Fibroblast of mammary gland (primary cell): ENCODE measurements at regions not wholly inside any gene's neighbourhood (a gene's known extent, or its start where the extent isn't known, plus 50 kb on each side); places are given as distances from the start of the nearest gene placed in this dataset.

ENCODE experiments used
- DNase-seq: peaks from one replicate; pipeline ENCODE4 v3.0.0-alpha.2; 2010; ENCODE audit warnings: low read depth
- H3K4me3 ChIP-seq: 2 replicates; pipeline ENCODE4 v1.5.1; 2011; ENCODE audit warnings: low read depth, mild to moderate bottlenecking, low read length, moderate library complexity; ENCODE audit not compliant: control insufficient read depth
- CTCF ChIP-seq: conservative IDR thresholded peaks from 2 replicates; pipeline ENCODE4 v1.5.1; 2011; ENCODE audit warnings: low read depth, low read length, inconsistent platforms; ENCODE audit not compliant: control insufficient read depth, insufficient read depth

- DNase-seq: no peak
- no peak overlapping the region for H3K4me3 ChIP-seq
- no peak for TF ChIP-seq CTCF
These were observed 358.5 kb downstream of the SEC16B start for GRCh38 chr1:177611402-177611801.

GRCh38 chr1:177609953-177610352 is 359.9 kb downstream of the SEC16B start:
- TF ChIP-seq CTCF: no peak
- DNase-seq: no peak
- H3K4me3 ChIP-seq: no peak overlapping the region

- H3K4me3 ChIP-seq: no peak overlapping the region
- DNase-seq: no peak
- TF ChIP-seq CTCF: no peak
These were observed 368.9 kb downstream of the SEC16B start for GRCh38 chr1:177600936-177601335.

GRCh38 chr1:177600321-177600720 is 369.5 kb downstream of the SEC16B start:
- DNase-seq: no peak

DNA sequence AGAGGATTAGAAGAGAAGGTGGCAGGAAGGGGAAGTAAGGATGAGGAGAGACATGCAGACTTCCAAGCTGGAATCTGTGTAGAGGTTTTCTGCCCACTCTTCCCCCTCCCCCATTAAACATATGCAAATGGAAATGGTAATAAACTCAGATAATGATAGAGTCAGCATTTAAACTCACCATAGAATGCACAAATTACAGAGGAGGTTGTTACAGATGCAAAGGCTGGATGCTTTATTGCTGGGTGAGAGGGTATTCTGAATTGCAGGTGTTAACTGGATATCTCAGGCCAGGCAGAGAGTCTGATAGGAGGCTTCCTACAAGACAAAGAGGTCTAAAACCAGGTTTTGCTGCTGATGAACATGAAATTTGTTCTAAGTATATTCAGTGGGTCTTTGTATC is 372.5 kb downstream of the SEC16B start:
- TF ChIP-seq CTCF: no peak
- H3K4me3 ChIP-seq: no peak overlapping the region
- no peak for DNase-seq

More at GRCh38 chr1:177600321-177600720, 369.5 kb downstream of the SEC16B start:
- TF ChIP-seq CTCF: no peak
- no peak overlapping the region for H3K4me3 ChIP-seq

- TF ChIP-seq CTCF: no peak
- no peak overlapping the region for H3K4me3 ChIP-seq
- DNase-seq: no peak
These were observed 373.4 kb downstream of the SEC16B start for GRCh38 chr1:177596485-177596884.

GRCh38 chr1:177593105-177593504 is 376.8 kb downstream of the SEC16B start:
- no peak overlapping the region for H3K4me3 ChIP-seq
- DNase-seq: no peak
- no peak for TF ChIP-seq CTCF
